PC-9 (cell line): ENCODE measurements at regions not wholly inside any gene's neighbourhood (a gene's known extent, or its start where the extent isn't known, plus 50 kb on each side); places are given as distances from the start of the nearest gene placed in this dataset.

Experiments
- CTCF ChIP-seq: fragments of 200-600 bp; sonication (generic); conservative IDR thresholded peaks from 2 replicates; pipeline ENCODE4 v1.6.1; 2017; ENCODE audit warnings: mixed run types, antibody characterized with exemption, mild to moderate bottlenecking, moderate library complexity
- EZH2 ChIP-seq: fragments of 200-600 bp; sonication (generic); IDR thresholded peaks from 2 replicates; pipeline ENCODE4 v1.8.0; 2017; ENCODE audit warnings: antibody characterized with exemption, low read depth

- no peak for TF ChIP-seq CTCF
- no peak for TF ChIP-seq EZH2
These were observed 1418.2 kb downstream of the TBC1D22A start for GRCh38 chr22:48180631-48181030.
